Stimulated activated CD4-positive, alpha-beta T cell treated with anti-CD3 and anti-CD28 coated beads, Interleukin-15, amount 100 ng/mL, for 1 hour (primary cell): ENCODE measurements at regions not wholly inside any gene's neighbourhood (a gene's known extent, or its start where the extent isn't known, plus 50 kb on each side); places are given as distances from the start of the nearest gene placed in this dataset.
"Not testable (repeated sequence)": the region's sequence is repeated elsewhere in the genome, so short reads cannot be mapped to it uniquely, and the experiment has no call there.

Source experiments
- DNase-seq, 2 donors: peaks; one replicate each; pipeline ENCODE4 v3.0.0-alpha.2; 2020; ENCODE audit warnings: low read depth in 1 of 2, low spot score in 1 of 2

DNA sequence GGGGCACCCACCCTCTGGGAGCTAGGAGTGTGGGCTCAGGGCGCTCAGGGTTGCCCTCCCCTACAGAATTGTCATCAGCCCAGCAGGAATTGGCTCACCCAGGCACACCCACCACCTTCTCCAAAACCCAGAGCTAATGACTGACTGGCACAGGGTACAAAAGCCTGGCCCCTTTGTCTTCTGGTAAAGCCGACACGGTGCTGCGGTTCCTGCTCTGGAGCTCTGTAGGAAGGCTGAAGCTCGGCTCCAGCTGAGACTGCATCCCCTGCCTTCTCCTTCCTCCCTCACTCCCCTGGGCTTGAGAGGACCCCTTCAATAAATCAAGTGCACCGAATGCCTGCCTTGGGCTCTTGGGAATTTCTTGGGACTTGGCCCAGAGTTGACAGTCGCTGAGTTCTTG lies 117.9 kb upstream of the EEPD1 start:
- no peak for DNase-seq

DNA sequence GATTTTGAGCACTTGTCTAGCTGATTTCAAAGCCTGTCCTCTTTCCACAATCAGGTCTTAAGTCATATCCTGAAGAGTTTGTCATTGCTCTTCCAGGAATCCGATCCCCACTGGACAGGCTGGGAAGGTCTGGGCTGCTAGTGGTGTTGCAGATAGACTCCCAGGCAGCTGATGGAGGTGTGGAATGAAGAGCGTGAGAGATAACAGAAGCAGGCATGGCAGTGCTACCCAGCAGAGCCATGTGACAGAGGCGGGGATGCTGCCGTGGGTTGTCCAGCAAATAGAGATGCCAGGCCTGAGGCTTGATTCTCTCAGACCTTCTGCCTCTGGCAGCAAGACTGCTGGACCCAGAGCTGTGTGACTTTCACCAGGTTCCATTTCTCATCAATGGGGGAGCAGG lies 116.5 kb upstream of the EEPD1 start:
- DNase-seq: no peak

DNA sequence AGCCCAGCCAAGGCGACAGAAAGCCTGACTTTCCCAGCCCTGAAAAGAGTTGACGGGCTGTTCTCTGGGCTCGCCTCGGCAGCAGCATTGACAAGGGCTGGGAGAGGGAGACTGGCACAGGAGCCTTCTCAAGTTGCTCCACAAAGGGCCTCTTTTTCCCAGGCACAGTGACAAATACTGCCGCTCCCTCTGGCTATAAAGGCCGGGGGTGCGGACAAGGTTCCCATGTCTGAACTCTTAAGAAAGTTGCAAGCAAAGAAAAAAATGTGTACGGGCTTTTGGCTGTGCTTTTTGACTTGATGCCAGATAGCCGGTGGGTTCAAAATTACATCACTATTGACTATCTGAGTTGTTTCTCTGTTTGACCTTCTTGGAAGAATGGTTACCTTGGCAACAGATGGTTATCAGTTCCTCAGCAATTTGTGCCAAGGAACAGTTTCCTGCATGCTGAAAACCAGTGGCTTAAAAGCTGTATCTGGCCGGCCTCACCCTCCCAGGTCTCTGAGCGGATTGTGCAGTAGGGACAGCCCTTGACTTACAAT lies 115.9 kb upstream of the EEPD1 start:
- DNase-seq: no peak

DNA sequence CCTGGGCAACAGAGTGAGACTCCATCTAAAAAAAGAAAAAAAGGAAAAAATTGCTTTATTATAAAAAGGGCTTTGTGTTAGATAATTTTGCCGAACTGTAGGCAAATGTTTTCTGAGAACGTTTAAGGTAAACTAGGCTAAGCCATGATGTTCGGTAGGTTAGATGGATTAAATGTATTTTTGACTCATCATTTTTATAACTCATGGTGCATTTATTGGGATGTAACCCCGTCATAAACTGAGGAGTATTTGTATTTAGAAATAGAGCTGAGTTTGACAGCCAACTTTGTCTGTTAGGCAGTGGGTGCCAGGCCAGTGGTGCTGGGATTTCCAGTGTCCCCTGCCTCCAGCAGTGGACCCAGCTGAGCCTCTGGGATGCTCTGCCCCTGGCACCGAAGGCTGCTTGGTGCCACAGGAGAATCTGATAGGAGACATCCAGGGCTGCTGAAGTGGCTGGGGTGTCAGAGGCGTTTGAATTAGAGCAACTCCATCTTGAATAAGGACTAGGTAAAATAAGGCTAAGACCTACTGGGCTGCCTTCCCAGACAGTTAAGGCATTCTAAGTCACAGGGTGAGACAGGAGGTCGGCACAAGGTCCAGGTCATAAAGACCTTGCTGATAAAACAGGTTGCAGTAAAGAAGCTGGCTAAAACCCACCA lies 114.9 kb upstream of the EEPD1 start:
- no peak for DNase-seq

- DNase-seq: no peak
These were observed 113.8 kb upstream of the EEPD1 start for GRCh38 chr7:36039243-36039642.

DNA sequence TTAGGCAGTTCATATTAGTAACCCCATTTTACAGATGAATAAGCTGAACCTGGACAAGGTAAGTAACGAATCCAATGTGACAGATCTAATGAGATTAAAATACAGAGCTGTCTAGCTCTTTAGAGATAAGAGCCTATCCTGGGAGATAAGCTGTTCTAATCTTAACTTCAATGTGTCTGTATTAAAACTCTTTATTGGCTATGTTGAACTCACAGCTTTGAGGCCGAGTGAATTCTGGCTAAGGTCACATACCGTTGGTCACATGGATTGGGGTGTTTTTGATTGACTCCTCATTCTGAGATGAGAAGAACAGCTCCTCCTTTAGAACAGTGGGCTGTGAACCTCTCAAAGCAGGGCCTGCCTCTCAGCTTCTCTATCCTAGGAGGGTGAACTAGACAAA lies 113.4 kb upstream of the EEPD1 start:
- DNase-seq: no peak

DNA sequence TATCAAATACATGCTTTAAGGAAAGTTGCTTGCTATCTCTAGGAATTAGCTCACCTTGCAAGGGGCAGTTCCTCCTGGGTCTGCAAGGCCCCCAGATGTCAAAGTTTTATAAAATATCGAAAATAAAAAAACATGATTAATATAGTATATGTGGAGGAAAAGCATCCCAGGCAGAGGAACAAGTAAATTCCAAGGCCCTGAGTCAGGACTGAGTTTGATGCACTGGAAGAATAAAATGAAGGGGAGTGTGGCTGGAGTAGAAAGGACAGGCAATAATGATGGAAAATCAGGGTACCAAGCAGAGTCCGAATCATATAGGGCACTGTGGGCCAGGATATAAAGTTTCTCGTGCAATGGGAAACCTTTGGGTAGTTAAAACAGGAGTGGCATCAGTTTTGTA lies 112.4 kb upstream of the EEPD1 start:
- no peak for DNase-seq

DNA sequence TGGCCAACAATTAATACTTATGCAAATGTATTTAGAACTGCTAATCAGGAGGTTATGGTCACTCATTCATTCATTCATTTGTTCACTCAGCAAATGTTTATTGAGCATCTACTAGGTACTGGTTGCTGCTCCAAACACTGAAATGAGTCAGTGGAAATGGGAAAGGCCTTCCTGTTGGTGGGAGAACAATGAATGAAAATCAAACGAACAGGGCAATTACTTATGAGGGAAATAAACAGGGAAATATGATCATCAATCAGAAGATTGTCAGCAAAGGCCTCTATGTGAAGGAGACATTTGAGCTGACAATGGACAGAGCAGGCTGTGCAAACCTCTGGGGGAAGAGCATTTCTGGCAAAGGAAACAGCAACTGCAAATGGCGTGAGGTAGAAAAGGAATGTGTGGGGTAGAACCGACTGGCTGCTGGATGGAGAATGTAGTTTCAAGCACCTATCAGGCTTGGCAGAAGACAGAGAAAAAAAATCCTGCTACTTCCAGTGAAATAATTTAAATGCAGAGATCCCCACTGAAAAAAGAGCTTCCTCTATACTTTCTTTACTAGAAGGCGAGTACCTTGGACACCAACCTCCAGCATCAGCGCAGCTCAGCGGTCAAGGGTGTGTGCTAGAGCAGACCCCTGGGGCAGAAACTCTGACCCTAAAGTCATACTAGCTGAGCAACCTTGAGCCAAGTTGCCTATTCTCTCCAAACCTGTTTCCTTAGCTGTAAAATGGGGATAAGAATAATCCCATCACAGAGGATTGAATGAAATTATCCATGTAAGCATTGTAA lies 108.8 kb upstream of the EEPD1 start:
- no peak for DNase-seq

DNA sequence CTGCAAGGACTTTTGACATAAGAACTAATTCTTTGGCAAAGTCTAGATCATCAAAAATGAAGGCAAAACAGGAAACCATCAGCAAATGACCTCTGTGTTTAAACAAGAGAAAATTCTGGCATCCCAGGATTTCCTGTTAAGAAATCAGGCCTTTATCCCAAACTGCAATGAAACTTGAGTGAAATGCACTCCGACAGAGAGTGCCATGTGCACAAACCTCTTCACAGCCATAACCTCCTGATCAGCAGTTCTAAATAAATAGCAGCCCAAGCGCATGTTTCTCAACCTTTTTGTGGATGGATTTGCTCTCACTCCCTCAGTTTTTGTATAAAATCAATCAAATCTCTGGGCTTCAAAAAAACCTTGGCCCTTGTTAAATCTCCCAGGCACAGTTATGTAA lies 107.7 kb upstream of the EEPD1 start:
- no peak for DNase-seq

DNA sequence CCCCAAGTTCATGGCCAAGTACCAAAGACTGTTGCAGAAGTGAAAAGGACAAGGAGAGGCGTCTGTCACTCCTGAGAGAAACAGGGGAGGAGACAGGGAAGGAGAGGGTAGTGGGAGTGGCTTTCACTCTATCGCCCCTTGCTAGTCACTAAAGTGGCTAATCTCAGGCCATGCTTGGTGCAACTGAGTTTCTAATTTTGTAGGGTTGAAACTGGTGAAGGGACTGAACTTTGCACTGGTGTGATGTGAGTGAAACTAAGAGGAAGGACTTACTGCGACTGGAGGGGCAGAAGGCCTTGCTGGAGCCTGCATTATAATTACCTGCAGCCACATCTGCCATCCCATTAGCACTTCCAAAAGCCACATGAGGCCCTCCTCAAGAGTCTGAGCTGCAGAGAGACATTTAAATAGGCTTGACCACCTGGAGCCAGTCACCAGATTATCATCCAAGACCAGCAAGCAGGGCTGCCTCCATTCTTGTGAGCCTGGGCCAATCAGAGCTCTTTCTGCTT lies 107.2 kb upstream of the EEPD1 start:
- no peak for DNase-seq

DNA sequence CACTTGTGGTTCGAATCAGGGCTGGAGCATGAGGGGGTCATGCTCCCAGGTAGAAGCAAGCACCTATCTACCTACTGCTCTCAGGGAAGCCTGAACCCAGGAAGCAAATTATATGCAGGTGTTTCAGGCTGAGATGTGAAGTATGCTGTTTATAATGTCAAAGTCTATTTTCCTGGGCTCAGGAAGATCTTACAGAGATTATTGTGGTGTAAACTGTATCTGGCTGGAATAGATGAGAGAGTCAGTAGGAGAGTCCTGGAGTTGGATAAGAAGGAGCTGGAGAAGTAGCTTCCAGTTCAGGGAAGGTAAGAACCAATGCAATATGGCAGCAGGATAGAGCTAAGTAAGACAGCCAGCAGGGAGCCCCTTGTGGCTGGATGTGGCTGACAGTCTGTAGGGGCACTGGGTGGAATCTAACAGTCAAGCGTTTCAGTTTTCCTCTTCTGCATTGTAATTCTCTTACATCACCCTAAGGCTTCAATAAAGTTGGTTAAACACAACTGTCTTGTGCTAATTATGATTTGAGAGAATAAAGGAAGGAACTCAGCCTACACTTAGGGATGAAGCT lies 105.9 kb upstream of the EEPD1 start:
- DNase-seq: no peak

GRCh38 chr7:36048141-36048901 lies 104.7 kb upstream of the EEPD1 start:
- no peak for DNase-seq

GRCh38 chr7:36048902-36049240 lies 104.2 kb upstream of the EEPD1 start:
- DNase-seq: no peak

- DNase-seq: no peak
These were observed 101.6 kb upstream of the EEPD1 start for GRCh38 chr7:36051501-36051900.

DNA sequence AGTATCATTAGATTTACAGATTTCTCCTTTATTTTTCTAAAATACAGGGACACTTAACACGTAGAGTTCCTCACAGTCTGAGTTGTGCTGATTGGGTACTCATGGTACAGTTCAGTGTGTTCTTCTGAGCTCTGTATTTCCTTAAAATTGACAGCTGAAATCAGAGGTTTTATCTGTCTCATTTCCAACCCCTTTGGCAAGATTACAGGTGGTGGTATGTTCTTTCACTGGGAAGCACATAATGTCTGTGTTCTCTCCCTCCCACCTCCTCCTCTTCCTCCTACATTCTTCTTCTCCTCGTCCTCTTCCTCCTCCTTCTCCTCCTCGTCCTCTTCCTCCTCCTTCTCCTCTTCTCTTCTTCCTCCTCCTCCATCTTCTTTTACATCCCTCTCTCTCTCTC lies 99.5 kb upstream of the EEPD1 start:
- DNase-seq: no peak

DNA sequence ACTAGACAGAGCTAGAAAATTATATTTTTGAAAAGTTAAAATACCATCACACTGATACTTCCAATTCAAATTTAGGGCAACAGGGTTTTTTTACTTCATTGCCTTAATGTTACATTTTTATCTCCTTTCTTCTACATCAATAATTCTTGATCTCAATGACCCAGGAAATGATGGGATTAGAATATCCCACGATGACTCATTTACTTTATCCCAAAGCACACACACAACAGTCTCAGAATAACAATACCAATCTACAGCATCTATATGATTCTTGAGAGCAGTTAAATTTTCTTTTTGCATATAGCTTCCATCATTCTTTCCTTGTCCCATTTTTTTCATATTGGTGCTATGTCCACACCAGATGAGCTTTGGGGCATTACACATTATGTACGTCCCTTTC lies 98.4 kb upstream of the EEPD1 start:
- DNase-seq: no peak

DNA sequence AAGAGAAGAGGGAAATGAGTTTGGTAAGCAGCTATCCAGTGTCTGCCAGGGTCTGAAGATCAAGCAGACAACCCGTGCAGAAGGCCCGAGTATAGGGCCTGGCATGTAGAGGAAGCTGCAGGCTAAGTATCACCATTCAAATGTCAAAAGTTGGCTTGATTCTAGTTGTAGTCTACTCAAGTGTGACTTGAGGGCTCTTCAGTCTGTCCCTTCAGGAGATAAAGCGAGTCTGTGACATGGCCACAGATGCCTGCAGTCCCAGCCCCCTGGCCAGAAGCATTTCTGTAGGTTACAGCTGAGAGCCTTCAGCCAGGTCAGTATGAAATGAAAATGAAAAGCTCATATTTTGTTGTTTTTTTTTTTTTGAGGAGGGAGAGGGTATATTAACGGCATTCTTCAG lies 97.8 kb upstream of the EEPD1 start:
- DNase-seq: no peak

- no peak for DNase-seq
These were observed 95.7 kb upstream of the EEPD1 start for GRCh38 chr7:36057323-36057722.

DNA sequence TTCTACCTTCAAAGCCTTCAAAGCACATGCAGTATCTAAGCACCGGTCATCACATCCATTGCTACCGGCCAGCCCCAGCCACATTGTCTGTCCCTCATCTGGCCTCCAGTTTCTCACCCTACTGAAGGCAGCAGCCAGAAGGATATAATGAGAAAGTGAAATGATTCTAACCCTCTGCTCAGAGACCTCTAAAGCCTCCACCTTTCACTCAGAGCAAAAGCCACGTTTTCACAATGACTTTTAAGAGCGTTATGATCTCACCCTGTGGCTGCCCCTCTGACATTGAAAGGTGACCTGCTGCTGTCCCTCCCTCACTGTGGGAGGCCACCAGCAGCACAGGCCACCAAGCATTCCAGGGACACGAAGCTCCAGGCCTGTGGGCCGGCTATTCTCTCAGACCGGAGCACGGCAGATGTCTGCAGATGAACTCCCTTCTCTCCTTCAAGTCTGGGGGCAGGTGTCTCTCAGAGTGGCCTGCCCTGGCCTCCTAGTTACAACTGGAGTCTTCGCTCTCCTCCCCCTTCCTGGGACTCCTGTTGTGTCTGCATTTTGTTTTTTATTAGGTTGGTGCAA lies 94.9 kb upstream of the EEPD1 start:
- no peak for DNase-seq

DNA sequence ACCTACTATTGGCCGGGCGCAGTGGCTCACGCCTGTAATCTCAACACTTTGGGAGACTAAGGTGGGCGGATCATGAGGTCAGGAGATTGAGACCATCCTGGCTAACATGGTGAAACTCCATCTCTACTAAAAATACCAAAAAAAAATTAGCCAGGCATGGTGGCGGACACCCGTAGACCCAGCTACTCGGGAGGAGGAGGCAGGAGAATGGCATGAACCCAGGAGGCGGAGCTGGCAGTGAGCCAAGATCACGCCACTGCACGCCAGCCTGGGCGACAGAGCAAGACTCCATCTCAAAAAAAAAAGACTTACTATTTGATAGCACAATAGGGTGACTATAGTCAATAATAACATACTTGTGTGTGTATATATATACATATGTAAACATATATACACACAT lies 92.7 kb upstream of the EEPD1 start:
- not testable (repeated sequence) for DNase-seq

GRCh38 chr7:36062154-36062815 lies 90.8 kb upstream of the EEPD1 start:
- DNase-seq: no peak
